ENCODE measurements at regions not wholly inside any gene's neighbourhood (a gene's known extent, or its start where the extent isn't known, plus 50 kb on each side); places are given as distances from the start of the nearest gene placed in this dataset.

DNA sequence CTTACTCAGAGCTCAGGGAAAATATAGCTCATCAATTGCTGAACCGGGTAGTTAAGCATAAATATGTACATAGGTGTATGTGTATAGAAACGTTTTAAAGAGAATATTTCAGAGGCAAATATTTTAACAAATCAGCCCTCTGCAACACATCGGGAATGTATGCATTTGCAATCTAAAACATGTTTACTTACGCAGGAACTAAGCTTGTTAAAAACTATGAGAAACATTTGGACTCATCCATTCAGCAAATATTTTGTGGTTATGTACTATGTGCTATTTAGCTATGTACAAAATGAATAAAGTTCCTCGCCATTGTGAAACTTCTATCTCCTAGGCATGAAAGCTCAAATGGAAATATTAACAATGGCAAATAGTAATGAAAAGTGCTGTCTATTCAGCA lies 469.9 kb downstream of the ARHGEF28 start:
- no peak for FAIRE-seq
- TF ChIP-seq ZNF24 (IDR thresholded peaks at IDR 0.05) = no peak
- TF ChIP-seq RBBP5 (conservative IDR thresholded peaks at IDR 0.05) = no peak
- TF ChIP-seq CHD4 (IDR thresholded peaks at IDR 0.05) = no peak
- TF ChIP-seq NRF1 (conservative IDR thresholded peaks at IDR 0.05; ENCODE audit: low read depth, low read length) = no peak
- TF ChIP-seq NFYB (IDR thresholded peaks at IDR 0.05; ENCODE audit: insufficient read depth, low read depth, low read length) = no peak
- TF ChIP-seq PAX5 (IDR thresholded peaks at IDR 0.05; ENCODE audit: borderline replicate concordance, low read depth, low read length) = no peak
- TF ChIP-seq BCLAF1 (IDR thresholded peaks at IDR 0.05) = no peak
- TF ChIP-seq BCL11A (IDR thresholded peaks at IDR 0.05; ENCODE audit: low read depth, low read length) = no peak
- no peak for TF ChIP-seq LARP7 (IDR thresholded peaks at IDR 0.05)
- no peak for TF ChIP-seq CHD1 (IDR thresholded peaks at IDR 0.05; ENCODE audit: low read depth, low read length)
- no peak for TF ChIP-seq NFYA (IDR thresholded peaks at IDR 0.05; ENCODE audit: borderline replicate concordance, low read depth, low read length)
- no peak for TF ChIP-seq FOXM1 (IDR thresholded peaks at IDR 0.05; ENCODE audit: low read depth, low read length)
- TF ChIP-seq CBFB (IDR thresholded peaks at IDR 0.05; ENCODE audit: low read depth) = no peak
- no peak for TF ChIP-seq ESRRA (IDR thresholded peaks at IDR 0.05; ENCODE audit: low read length)
- RAD21 ChIA-PET (ENCODE audit: unreplicated experiment) = no interaction called here
- intact Hi-C loops (cut with micrococcal nuclease; ENCODE audit: unreplicated experiment) = no loop called here
- H3K79me2 ChIP-seq (ENCODE audit: control insufficient read depth, insufficient read depth, low read length) = no peaks in the 10 kb centered on the region
- CTCF ChIA-PET = no interaction called here
- H3K4me3 ChIP-seq = no peak overlapping the region
- no peaks in the 10 kb centered on the region for H4K20me1 ChIP-seq (ENCODE audit: control insufficient read depth, insufficient read depth)
- H3K4me2 ChIP-seq (ENCODE audit: control insufficient read depth, insufficient read depth) = no peak overlapping the region
- SMC1A ChIA-PET (ENCODE audit: uncharacterized antibody, unreplicated experiment) = interaction anchor here (1.2 to 1.6 kb wide), 2 partner anchors 9 to 13 kb away, joined by 3 to 4 read pairs; no protein-coding TSS in a partner anchor
- no peak for ATAC-seq
- H3K36me3 ChIP-seq (ENCODE audit: control insufficient read depth in 2 of 2, insufficient read depth in 2 of 2, low read length in 1 of 2) = no peaks in the 10 kb centered on the region
- H3K27me3 ChIP-seq (replicated peaks in 1 of 2; ENCODE audit: control insufficient read depth in 2 of 2, insufficient read depth in 2 of 2, low read length in 1 of 2) = no peaks in the 10 kb centered on the region
- no peak for DNase-seq (ENCODE audit: low read depth, low spot score)
- BruUV-seq (replicated peaks) = no TSS peak
- no peak overlapping the region for H3K27ac ChIP-seq (ENCODE audit: control insufficient read depth, insufficient read depth)
- POLR2A ChIA-PET = no interaction called here
- in situ Hi-C loops (cut with MboI) = no loop called here
- H3K9ac ChIP-seq (ENCODE audit: control insufficient read depth, insufficient read depth, low read length) = no peak overlapping the region
- H2AFZ ChIP-seq (ENCODE audit: control insufficient read depth, low read depth, low read length) = no peak overlapping the region
- no peaks in the 10 kb centered on the region for H3K4me1 ChIP-seq (ENCODE audit: control insufficient read depth, insufficient read depth, low read length)
- H3K9me3 ChIP-seq (replicated peaks; ENCODE audit: control insufficient read depth, insufficient read depth, low read length) = no peaks in the 10 kb centered on the region; the same call in 2 of the 3 replicates
- 33% methylated on average over 5 of the region's 5 CpGs for WGBS (ENCODE audit: insufficient coverage, insufficient replicate concordance, low lambda C conversion rate, missing lambda C conversion rate)
